ENCODE measurements at regions not wholly inside any gene's neighbourhood (a gene's known extent, or its start where the extent isn't known, plus 50 kb on each side); places are given as distances from the start of the nearest gene placed in this dataset.

DNA sequence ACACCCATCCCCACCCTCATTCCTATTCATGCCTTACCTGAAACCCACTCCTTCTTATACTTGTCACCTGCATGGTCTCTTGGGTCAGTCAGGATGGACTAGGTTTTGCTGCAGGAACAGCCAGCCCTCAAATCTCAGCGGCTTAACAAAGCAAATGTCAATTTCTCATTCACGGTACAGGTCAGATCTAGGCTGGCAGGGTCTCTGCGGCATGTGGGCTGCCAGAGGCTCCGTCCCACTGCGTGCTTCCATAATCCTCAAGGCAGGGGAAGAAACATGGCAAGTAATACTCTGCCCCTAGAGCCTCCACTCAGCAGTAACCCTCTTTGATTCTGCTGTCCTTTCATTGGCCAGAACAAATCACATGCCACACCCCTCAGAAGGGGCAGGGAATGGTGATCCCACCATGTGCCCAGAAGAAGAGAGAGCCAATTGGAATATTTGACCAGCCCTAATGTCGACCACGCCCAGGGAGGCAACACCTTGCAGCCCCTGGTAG lies 114.9 kb upstream of the ZMIZ1 start:
- no peak for TF ChIP-seq POLR2A (IDR thresholded peaks at IDR 0.05)
- TF ChIP-seq, protein P1, sequence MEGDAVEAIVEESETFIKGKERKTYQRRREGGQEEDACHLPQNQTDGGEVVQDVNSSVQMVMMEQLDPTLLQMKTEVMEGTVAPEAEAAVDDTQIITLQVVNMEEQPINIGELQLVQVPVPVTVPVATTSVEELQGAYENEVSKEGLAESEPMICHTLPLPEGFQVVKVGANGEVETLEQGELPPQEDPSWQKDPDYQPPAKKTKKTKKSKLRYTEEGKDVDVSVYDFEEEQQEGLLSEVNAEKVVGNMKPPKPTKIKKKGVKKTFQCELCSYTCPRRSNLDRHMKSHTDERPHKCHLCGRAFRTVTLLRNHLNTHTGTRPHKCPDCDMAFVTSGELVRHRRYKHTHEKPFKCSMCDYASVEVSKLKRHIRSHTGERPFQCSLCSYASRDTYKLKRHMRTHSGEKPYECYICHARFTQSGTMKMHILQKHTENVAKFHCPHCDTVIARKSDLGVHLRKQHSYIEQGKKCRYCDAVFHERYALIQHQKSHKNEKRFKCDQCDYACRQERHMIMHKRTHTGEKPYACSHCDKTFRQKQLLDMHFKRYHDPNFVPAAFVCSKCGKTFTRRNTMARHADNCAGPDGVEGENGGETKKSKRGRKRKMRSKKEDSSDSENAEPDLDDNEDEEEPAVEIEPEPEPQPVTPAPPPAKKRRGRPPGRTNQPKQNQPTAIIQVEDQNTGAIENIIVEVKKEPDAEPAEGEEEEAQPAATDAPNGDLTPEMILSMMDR (IDR thresholded peaks at IDR 0.05 in 4 of 5, conservative IDR thresholded peaks at IDR 0.05 in 1 of 5), result no peak

Data from gastrocnemius medialis (tissue), 4 donors.